DND-41 (cell line): ENCODE measurements at regions not wholly inside any gene's neighbourhood (a gene's known extent, or its start where the extent isn't known, plus 50 kb on each side); places are given as distances from the start of the nearest gene placed in this dataset.

Source experiments
- CTCF ChIP-seq: IDR thresholded peaks from 2 replicates; pipeline ENCODE4 v1.5.1; 2012; ENCODE audit warnings: borderline replicate concordance, low read length, moderate library complexity, mild to moderate bottlenecking; ENCODE audit not compliant: poor library complexity, severe bottlenecking; ENCODE audit errors: extremely low read depth
- EZH2 ChIP-seq: IDR thresholded peaks from 3 replicates; pipeline ENCODE4 v1.6.1; 2012; ENCODE audit warnings: borderline replicate concordance, low read depth, mild to moderate bottlenecking, moderate library complexity, low read length, inconsistent platforms; ENCODE audit not compliant: severe bottlenecking

GRCh38 chr5:44871401-44871800 lies 62.7 kb downstream of the MRPS30 start:
- TF ChIP-seq CTCF, result no peak
- TF ChIP-seq EZH2, result no peak
